ENCODE measurements at regions not wholly inside any gene's neighbourhood (a gene's known extent, or its start where the extent isn't known, plus 50 kb on each side); places are given as distances from the start of the nearest gene placed in this dataset.

- Histone ChIP-seq H3K27ac (ENCODE audit: insufficient read depth, low read depth, low read length, poor library complexity, severe bottlenecking) (no peak overlapping the region), H3K36me3 (ENCODE audit: control insufficient read depth, insufficient read depth, low read length) (no peaks in the 10 kb centered on the region), H3K4me3 (ENCODE audit: insufficient read depth, low read depth, low read length) (no peak overlapping the region), H3K9me3 (ENCODE audit: control insufficient read depth, low read length) (peaks cover 2% of the 10 kb centered on the region), H3K27me3 (ENCODE audit: control insufficient read depth, insufficient read depth, low read length, poor library complexity, severe bottlenecking) (no peaks in the 10 kb centered on the region), H3K4me1 (ENCODE audit: control insufficient read depth, insufficient read depth, low read length) (no peaks in the 10 kb centered on the region)
- 95 to 98% methylated on average over 3 of the region's 3 CpGs for WGBS, 2 experiments
Measured at GRCh38 chr10:2703953-2704352, 363.4 kb upstream of the PFKP start.

DNA sequence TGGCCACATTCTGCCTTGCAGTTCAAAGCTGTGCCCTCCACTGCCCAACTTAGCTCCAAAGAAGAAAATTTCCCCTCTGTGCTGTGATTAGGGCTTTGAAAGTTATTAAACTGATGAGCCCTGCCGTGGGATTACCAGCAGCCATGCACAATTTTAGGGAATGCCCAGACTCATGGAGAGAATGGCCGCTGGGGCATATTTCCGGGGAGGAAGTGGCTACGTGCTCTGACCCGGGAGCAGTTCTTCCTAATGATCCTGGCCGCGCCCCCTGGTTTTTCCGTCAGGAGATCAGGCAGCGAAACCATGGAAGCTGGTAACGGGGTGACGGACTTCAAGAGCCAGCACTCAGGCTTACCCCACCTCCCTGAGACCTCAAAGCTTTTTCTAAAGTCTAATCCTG, 365.5 kb upstream of the PFKP start:
- H3K4me3 ChIP-seq (ENCODE audit: insufficient read depth, low read depth, low read length), result no peak overlapping the region
- H3K36me3 ChIP-seq (ENCODE audit: control insufficient read depth, insufficient read depth, low read length), result no peaks in the 10 kb centered on the region
- no peaks in the 10 kb centered on the region for H3K27me3 ChIP-seq (ENCODE audit: control insufficient read depth, insufficient read depth, low read length, poor library complexity, severe bottlenecking)
- no peak overlapping the region for H3K27ac ChIP-seq (ENCODE audit: insufficient read depth, low read depth, low read length, poor library complexity, severe bottlenecking)
- no peaks in the 10 kb centered on the region for H3K9me3 ChIP-seq (ENCODE audit: control insufficient read depth, low read length)
- H3K4me1 ChIP-seq (ENCODE audit: control insufficient read depth, insufficient read depth, low read length), result no peaks in the 10 kb centered on the region
- WGBS, 2 experiments, result 91 to 98% methylated on average over 11 of the region's 11 CpGs

DNA sequence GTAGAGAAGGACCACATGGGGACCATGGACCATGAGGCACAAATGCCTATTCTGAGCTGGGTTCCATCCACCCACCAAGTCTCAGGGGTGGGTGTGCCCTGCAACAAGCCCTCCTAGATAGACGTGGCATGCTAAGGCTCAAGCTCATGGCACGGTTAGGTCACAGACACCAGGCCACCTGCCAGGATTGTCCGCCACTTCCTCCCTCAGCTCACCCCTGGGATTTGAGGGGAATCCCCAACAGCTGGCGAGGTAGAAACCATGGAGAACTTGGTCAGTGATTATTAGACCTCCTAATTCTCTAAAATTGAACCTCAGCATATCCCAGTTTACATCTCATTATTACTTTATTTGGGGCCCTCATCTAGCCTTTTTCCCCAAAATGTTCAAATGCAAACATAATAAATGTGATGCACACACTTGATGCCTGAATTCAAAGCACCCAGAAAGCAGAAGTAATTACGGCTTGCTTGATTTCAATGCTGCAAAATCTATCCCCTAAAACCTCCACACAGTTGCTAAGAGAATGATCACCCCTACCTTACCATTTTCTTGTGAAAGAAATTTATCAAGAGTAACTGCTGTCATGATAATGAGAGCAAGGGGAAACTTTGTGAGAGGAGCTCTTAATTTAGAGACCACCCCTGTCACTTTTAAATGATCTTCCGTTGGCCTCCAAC, 366.6 kb upstream of the PFKP start:
- 93 to 96% methylated on average over 5 of the region's 6 CpGs for WGBS, 2 experiments
- Histone ChIP-seq H3K36me3 (ENCODE audit: control insufficient read depth, insufficient read depth, low read length) (no peaks in the 10 kb centered on the region), H3K4me1 (ENCODE audit: control insufficient read depth, insufficient read depth, low read length) (no peaks in the 10 kb centered on the region), H3K27ac (ENCODE audit: insufficient read depth, low read depth, low read length, poor library complexity, severe bottlenecking) (no peak overlapping the region), H3K4me3 (ENCODE audit: insufficient read depth, low read depth, low read length) (no peak overlapping the region), H3K9me3 (ENCODE audit: control insufficient read depth, low read length) (no peaks in the 10 kb centered on the region), H3K27me3 (ENCODE audit: control insufficient read depth, insufficient read depth, low read length, poor library complexity, severe bottlenecking) (no peaks in the 10 kb centered on the region)

- WGBS, 2 experiments, result 74 to 80% methylated on average over 1 of the region's 1 CpG
- H3K27me3 ChIP-seq (ENCODE audit: control insufficient read depth, insufficient read depth, low read length, poor library complexity, severe bottlenecking), result no peaks in the 10 kb centered on the region
- no peak overlapping the region for H3K4me3 ChIP-seq (ENCODE audit: insufficient read depth, low read depth, low read length)
- H3K27ac ChIP-seq (ENCODE audit: insufficient read depth, low read depth, low read length, poor library complexity, severe bottlenecking), result no peak overlapping the region
- H3K4me1 ChIP-seq (ENCODE audit: control insufficient read depth, insufficient read depth, low read length), result no peaks in the 10 kb centered on the region
- H3K36me3 ChIP-seq (ENCODE audit: control insufficient read depth, insufficient read depth, low read length), result no peaks in the 10 kb centered on the region
- no peaks in the 10 kb centered on the region for H3K9me3 ChIP-seq (ENCODE audit: control insufficient read depth, low read length)
Measured at GRCh38 chr10:2688958-2689357, 378.4 kb upstream of the PFKP start.

DNA sequence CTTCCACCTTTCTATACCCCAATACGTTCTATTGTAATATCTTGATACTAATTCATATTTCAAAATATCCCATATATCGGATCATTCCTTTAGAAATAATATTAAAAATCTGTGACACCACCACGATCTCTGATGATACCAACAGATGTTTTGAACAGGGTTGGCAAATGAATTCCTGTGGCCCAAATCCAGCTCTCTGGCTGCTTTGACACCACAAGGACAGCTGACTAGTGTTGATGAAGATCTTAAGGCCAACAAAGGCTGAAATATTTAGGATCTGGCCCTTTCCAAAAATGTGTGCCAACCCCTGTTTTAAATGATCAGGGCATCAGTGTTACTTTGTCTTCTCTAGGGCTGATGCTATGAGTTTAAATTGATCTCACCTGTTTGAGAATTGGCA, 380.7 kb upstream of the PFKP start:
- H3K9me3 ChIP-seq (ENCODE audit: control insufficient read depth, low read length), result no peaks in the 10 kb centered on the region
- H3K27ac ChIP-seq (ENCODE audit: insufficient read depth, low read depth, low read length, poor library complexity, severe bottlenecking), result no peak overlapping the region
- no peaks in the 10 kb centered on the region for H3K27me3 ChIP-seq (ENCODE audit: control insufficient read depth, insufficient read depth, low read length, poor library complexity, severe bottlenecking)
- WGBS, 2 experiments, result 84 to 88% methylated on average over 2 to 3 of the region's 3 CpGs
- no peak overlapping the region for H3K4me3 ChIP-seq (ENCODE audit: insufficient read depth, low read depth, low read length)
- H3K4me1 ChIP-seq (ENCODE audit: control insufficient read depth, insufficient read depth, low read length), result no peaks in the 10 kb centered on the region
- no peaks in the 10 kb centered on the region for H3K36me3 ChIP-seq (ENCODE audit: control insufficient read depth, insufficient read depth, low read length)

DNA sequence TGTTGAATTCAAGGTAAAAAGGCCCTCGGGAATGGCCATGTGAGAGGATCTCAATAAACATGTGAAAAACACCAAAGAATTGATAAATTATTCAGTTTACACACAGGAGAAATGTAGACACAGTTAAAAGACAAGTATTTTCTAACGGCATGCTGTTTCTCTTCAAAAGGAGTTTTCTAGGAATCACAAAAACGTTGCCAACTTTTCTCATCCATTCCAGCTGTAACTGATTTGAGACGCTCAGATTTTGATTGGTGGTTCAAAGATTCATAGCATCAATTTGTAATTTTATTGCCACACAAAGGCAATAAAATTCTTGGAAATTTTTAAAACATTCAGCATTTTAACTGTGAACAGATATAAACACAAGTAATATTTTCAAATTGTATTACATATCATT, 384.9 kb upstream of the PFKP start:
- H3K4me3 ChIP-seq (ENCODE audit: insufficient read depth, low read depth, low read length), result no peak overlapping the region
- WGBS, 2 experiments, result 91 to 93% methylated on average over 4 of the region's 4 CpGs
- H3K36me3 ChIP-seq (ENCODE audit: control insufficient read depth, insufficient read depth, low read length), result no peaks in the 10 kb centered on the region
- H3K9me3 ChIP-seq (ENCODE audit: control insufficient read depth, low read length), result no peaks in the 10 kb centered on the region
- no peaks in the 10 kb centered on the region for H3K27me3 ChIP-seq (ENCODE audit: control insufficient read depth, insufficient read depth, low read length, poor library complexity, severe bottlenecking)
- no peaks in the 10 kb centered on the region for H3K4me1 ChIP-seq (ENCODE audit: control insufficient read depth, insufficient read depth, low read length)
- H3K27ac ChIP-seq (ENCODE audit: insufficient read depth, low read depth, low read length, poor library complexity, severe bottlenecking), result no peak overlapping the region

- WGBS, 2 experiments, result 87 to 91% methylated on average over 6 of the region's 6 CpGs
- H3K4me3 ChIP-seq (ENCODE audit: insufficient read depth, low read depth, low read length), result no peak overlapping the region
- H3K4me1 ChIP-seq (ENCODE audit: control insufficient read depth, insufficient read depth, low read length), result no peaks in the 10 kb centered on the region
- no peaks in the 10 kb centered on the region for H3K9me3 ChIP-seq (ENCODE audit: control insufficient read depth, low read length)
- H3K36me3 ChIP-seq (ENCODE audit: control insufficient read depth, insufficient read depth, low read length), result no peaks in the 10 kb centered on the region
- no peak overlapping the region for H3K27ac ChIP-seq (ENCODE audit: insufficient read depth, low read depth, low read length, poor library complexity, severe bottlenecking)
- H3K27me3 ChIP-seq (ENCODE audit: control insufficient read depth, insufficient read depth, low read length, poor library complexity, severe bottlenecking), result no peaks in the 10 kb centered on the region
Measured at GRCh38 chr10:2681891-2682290, 385.5 kb upstream of the PFKP start.

DNA sequence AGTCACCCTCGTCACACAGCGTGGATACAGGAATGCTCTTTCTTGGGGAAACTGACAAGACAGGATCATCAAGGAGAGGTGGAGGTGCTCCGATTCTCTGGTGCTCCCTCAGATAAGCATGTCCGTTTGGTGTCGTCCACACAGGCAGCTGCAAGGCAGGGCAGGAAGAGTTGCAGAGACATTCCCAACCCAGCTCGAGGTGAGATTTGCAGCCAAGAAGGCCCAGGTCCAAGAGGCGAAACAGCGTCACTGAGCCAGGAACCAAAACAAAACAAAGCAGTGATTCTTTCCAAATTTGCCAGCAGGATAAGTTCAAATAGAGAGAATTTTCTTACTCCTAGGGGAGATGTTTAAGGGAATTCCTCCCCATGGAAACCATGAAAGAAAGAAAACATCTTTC, 386.5 kb upstream of the PFKP start:
- no peak overlapping the region for H3K27ac ChIP-seq (ENCODE audit: insufficient read depth, low read depth, low read length, poor library complexity, severe bottlenecking)
- no peaks in the 10 kb centered on the region for H3K27me3 ChIP-seq (ENCODE audit: control insufficient read depth, insufficient read depth, low read length, poor library complexity, severe bottlenecking)
- WGBS, 2 experiments, result 91 to 93% methylated on average over 8 of the region's 8 CpGs
- H3K36me3 ChIP-seq (ENCODE audit: control insufficient read depth, insufficient read depth, low read length), result no peaks in the 10 kb centered on the region
- H3K4me3 ChIP-seq (ENCODE audit: insufficient read depth, low read depth, low read length), result no peak overlapping the region
- H3K4me1 ChIP-seq (ENCODE audit: control insufficient read depth, insufficient read depth, low read length), result no peaks in the 10 kb centered on the region
- H3K9me3 ChIP-seq (ENCODE audit: control insufficient read depth, low read length), result no peaks in the 10 kb centered on the region

- no peaks in the 10 kb centered on the region for H3K27me3 ChIP-seq (ENCODE audit: control insufficient read depth, insufficient read depth, low read length, poor library complexity, severe bottlenecking)
- no peak overlapping the region for H3K4me3 ChIP-seq (ENCODE audit: insufficient read depth, low read depth, low read length)
- H3K9me3 ChIP-seq (ENCODE audit: control insufficient read depth, low read length), result no peaks in the 10 kb centered on the region
- no peaks in the 10 kb centered on the region for H3K4me1 ChIP-seq (ENCODE audit: control insufficient read depth, insufficient read depth, low read length)
- no peaks in the 10 kb centered on the region for H3K36me3 ChIP-seq (ENCODE audit: control insufficient read depth, insufficient read depth, low read length)
- no peak overlapping the region for H3K27ac ChIP-seq (ENCODE audit: insufficient read depth, low read depth, low read length, poor library complexity, severe bottlenecking)
- WGBS, 2 experiments, result 93 to 96% methylated on average over 12 of the region's 12 CpGs
Measured at GRCh38 chr10:2679646-2680045, 387.7 kb upstream of the PFKP start.

- 89 to 94% methylated on average over 1 of the region's 1 CpG for WGBS, 2 experiments
Measured at GRCh38 chr10:2676455-2676854, 390.9 kb upstream of the PFKP start.

GRCh38 chr10:2674451-2674850, 392.9 kb upstream of the PFKP start:
- no peaks in the 10 kb centered on the region for H3K27me3 ChIP-seq (ENCODE audit: control insufficient read depth, insufficient read depth, low read length, poor library complexity, severe bottlenecking)
- H3K4me1 ChIP-seq (ENCODE audit: control insufficient read depth, insufficient read depth, low read length), result no peaks in the 10 kb centered on the region
- no peaks in the 10 kb centered on the region for H3K36me3 ChIP-seq (ENCODE audit: control insufficient read depth, insufficient read depth, low read length)
- no peak overlapping the region for H3K27ac ChIP-seq (ENCODE audit: insufficient read depth, low read depth, low read length, poor library complexity, severe bottlenecking)
- H3K4me3 ChIP-seq (ENCODE audit: insufficient read depth, low read depth, low read length), result no peak overlapping the region
- H3K9me3 ChIP-seq (ENCODE audit: control insufficient read depth, low read length), result no peaks in the 10 kb centered on the region

More at GRCh38 chr10:2676455-2676854, 390.9 kb upstream of the PFKP start:
- H3K9me3 ChIP-seq (ENCODE audit: control insufficient read depth, low read length), result no peaks in the 10 kb centered on the region
- H3K27ac ChIP-seq (ENCODE audit: insufficient read depth, low read depth, low read length, poor library complexity, severe bottlenecking), result no peak overlapping the region
- H3K4me1 ChIP-seq (ENCODE audit: control insufficient read depth, insufficient read depth, low read length), result no peaks in the 10 kb centered on the region
- H3K36me3 ChIP-seq (ENCODE audit: control insufficient read depth, insufficient read depth, low read length), result no peaks in the 10 kb centered on the region
- H3K4me3 ChIP-seq (ENCODE audit: insufficient read depth, low read depth, low read length), result no peak overlapping the region
- no peaks in the 10 kb centered on the region for H3K27me3 ChIP-seq (ENCODE audit: control insufficient read depth, insufficient read depth, low read length, poor library complexity, severe bottlenecking)

All from ectodermal cell (in vitro differentiated cells).